CD4-positive, alpha-beta memory T cell (primary cell): ENCODE measurements at regions not wholly inside any gene's neighbourhood (a gene's known extent, or its start where the extent isn't known, plus 50 kb on each side); places are given as distances from the start of the nearest gene placed in this dataset.
"Not testable (repeated sequence)": the region's sequence is repeated elsewhere in the genome, so short reads cannot be mapped to it uniquely, and the experiment has no call there.

Source experiments
- CTCF ChIA-PET: fragments of 350-600 bp; sonication (Branson Sonifier 250); formaldehyde crosslinking; loops from one replicate; lab custom pipeline; 2021; ENCODE audit warnings: inconsistent platforms; ENCODE audit not compliant: partially characterized antibody; lab: Charles Lee
- POLR2A ChIA-PET: fragments of 350-600 bp; sonication (Branson Sonifier 250); formaldehyde crosslinking; loops from one replicate; lab custom pipeline; 2021; ENCODE audit not compliant: partially characterized antibody; lab: Charles Lee
- DNase-seq, 5 donors: peaks; one replicate each; pipeline versions ENCODE4 v3.0.0 to v3.0.0-alpha.2; 2020 to 2022; ENCODE audit warnings: mixed read lengths in 1 of 5
- H3K27ac ChIP-seq: one replicate; pipeline ENCODE4 v1.7.0; 2013; ENCODE audit warnings: low read depth, low read length
- H3K27me3 ChIP-seq: 2 replicates; pipeline ENCODE4 v1.7.0; 2013; ENCODE audit warnings: mild to moderate bottlenecking, low read length, moderate library complexity; ENCODE audit not compliant: insufficient read depth
- H3K36me3 ChIP-seq: 2 replicates; pipeline ENCODE4 v1.7.0; 2013; ENCODE audit warnings: mild to moderate bottlenecking, low read length, moderate library complexity; ENCODE audit not compliant: insufficient read depth
- H3K4me1 ChIP-seq: 2 replicates; pipeline ENCODE4 v1.7.0; 2013; ENCODE audit warnings: mild to moderate bottlenecking, low read length, moderate library complexity; ENCODE audit not compliant: insufficient read depth
- H3K4me3 ChIP-seq, 2 donors: one replicate each; pipeline ENCODE4 v1.7.0; 2013; ENCODE audit warnings: low read length in 2 of 2, mild to moderate bottlenecking in 1 of 2
- H3K9me3 ChIP-seq, 2 donors: one replicate each; pipeline ENCODE4 v1.7.0; 2013; ENCODE audit warnings: low read length in 2 of 2, control low read depth in 1 of 2; ENCODE audit not compliant: control insufficient read depth in 1 of 2
- H3K27ac Mint-ChIP-seq, 7 donors: one replicate each; pipeline ENCODE4 v1.8.0; 2020 to 2021; ENCODE audit warnings: mixed read lengths in 7 of 7, mild to moderate bottlenecking in 6 of 7, inconsistent platforms in 3 of 7, moderate library complexity in 3 of 7
- H3K27me3 Mint-ChIP-seq, 2 donors: one replicate each; pipeline ENCODE4 v1.8.0; 2020 to 2021; ENCODE audit warnings: mixed read lengths in 2 of 2
- H3K36me3 Mint-ChIP-seq, 2 donors: one replicate each; pipeline ENCODE4 v1.8.0; 2020 to 2021; ENCODE audit warnings: mixed read lengths in 2 of 2, inconsistent platforms in 1 of 2, mild to moderate bottlenecking in 1 of 2
- H3K4me1 Mint-ChIP-seq, 4 donors: one replicate each; pipeline ENCODE4 v1.8.0; 2020 to 2021; ENCODE audit warnings: mixed read lengths in 4 of 4, mild to moderate bottlenecking in 1 of 4
- H3K4me3 Mint-ChIP-seq, 8 donors: one replicate each; pipeline ENCODE4 v1.8.0; 2020 to 2021; ENCODE audit warnings: mixed read lengths in 8 of 8, mild to moderate bottlenecking in 7 of 8, moderate library complexity in 6 of 8, inconsistent platforms in 3 of 8
- H3K9me3 Mint-ChIP-seq, 8 donors: one replicate each; pipeline ENCODE4 v1.8.0; 2020 to 2021; ENCODE audit warnings: mixed read lengths in 8 of 8, mild to moderate bottlenecking in 5 of 8, inconsistent platforms in 3 of 8, moderate library complexity in 1 of 8
- intact Hi-C: fragments of 100-400 bp; cut with micrococcal nuclease; formaldehyde crosslinking; loops from one replicate; pipeline ENCODE4 v1.15.1; 2023

DNA sequence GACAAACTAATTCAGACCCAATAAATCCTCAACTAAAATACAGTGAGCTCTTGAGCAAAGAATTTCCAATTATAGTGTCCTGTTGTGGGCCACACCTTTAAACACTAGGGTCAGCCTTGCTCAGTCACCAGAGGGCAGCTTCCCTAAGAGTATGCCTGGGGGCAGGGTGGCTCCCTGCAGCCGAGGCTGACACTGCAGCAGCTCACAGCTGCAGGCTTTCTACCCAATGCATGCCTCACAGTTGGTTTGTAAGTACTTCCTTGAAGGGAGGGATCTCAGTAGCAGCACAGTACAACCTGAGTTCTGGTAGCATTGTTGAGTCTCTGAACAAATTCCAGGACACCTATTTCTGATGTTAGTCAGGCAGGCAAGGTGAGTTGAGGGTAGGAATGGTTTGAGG is 335.6 kb downstream of the TUSC7 start:
- Mint-ChIP-seq H3K36me3 (no peaks in the 10 kb centered on the region), H3K9me3 (peaks cover 0 to 9% (median 4%) of the 10 kb centered on the region in 8 donors), H3K27me3 (no peaks in the 10 kb centered on the region), H3K4me1 (no peaks in the 10 kb centered on the region), H3K27ac (no peak overlapping the region), H3K4me3 (no peak overlapping the region)
- ChIA-PET CTCF (no interaction called here), POLR2A (no interaction called here)
- Histone ChIP-seq H3K9me3 (no peaks in the 10 kb centered on the region), H3K27me3 (no peaks in the 10 kb centered on the region), H3K27ac (no peak overlapping the region), H3K4me1 (no peaks in the 10 kb centered on the region), H3K36me3 (no peaks in the 10 kb centered on the region), H3K4me3 (no peak overlapping the region)
- DNase-seq = no peak
- intact Hi-C loops = no loop called here

DNA sequence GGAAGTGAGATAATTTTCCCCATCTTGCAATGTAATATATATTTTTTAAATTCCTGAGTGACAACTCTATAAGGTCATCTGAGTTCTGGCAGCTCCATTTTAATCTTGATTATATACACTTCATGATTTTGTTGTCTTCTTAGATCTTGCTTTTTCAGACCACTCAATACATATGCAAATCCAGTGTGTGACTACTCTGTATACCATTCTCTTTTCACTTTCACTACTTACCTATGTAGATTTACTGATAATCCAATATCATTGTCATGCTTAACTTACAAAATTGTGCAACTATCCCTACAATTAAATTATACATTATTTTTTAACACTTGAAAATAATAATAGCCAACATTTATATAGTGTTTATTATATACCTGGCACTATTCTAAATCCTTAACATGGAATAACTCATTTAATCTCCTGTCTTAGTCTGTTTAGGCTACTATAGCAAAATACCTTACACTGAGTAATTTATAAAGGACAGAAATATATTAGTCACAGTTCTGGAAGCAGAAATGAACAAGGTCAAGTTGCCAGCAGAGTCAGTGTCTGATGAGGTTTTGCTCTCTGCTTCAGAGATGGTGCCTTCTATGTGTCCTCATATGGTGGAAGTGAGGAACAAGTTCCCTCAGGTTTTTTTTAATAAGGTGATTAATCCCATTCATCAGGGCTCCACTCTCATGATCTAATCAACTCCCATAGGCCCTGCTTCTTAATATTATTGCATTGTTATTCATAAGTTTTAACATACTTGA is 338.5 kb downstream of the TUSC7 start:
- H3K27ac ChIP-seq = no peak overlapping the region
- no peaks in the 10 kb centered on the region for H3K27me3 ChIP-seq
- peaks cover 0 to 9% (median 4%) of the 10 kb centered on the region in 8 donors for H3K9me3 Mint-ChIP-seq
- no peaks in the 10 kb centered on the region for H3K4me1 ChIP-seq
- H3K4me3 ChIP-seq = no peak overlapping the region
- H3K4me3 Mint-ChIP-seq = no peak overlapping the region
- CTCF ChIA-PET = no interaction called here
- no peaks in the 10 kb centered on the region for H3K4me1 Mint-ChIP-seq
- H3K36me3 Mint-ChIP-seq = no peaks in the 10 kb centered on the region
- no peaks in the 10 kb centered on the region for H3K9me3 ChIP-seq
- H3K27ac Mint-ChIP-seq = no peak overlapping the region
- POLR2A ChIA-PET = no interaction called here
- H3K27me3 Mint-ChIP-seq = no peaks in the 10 kb centered on the region
- DNase-seq = no peak
- H3K36me3 ChIP-seq = no peaks in the 10 kb centered on the region
- intact Hi-C loops = no loop called here

DNA sequence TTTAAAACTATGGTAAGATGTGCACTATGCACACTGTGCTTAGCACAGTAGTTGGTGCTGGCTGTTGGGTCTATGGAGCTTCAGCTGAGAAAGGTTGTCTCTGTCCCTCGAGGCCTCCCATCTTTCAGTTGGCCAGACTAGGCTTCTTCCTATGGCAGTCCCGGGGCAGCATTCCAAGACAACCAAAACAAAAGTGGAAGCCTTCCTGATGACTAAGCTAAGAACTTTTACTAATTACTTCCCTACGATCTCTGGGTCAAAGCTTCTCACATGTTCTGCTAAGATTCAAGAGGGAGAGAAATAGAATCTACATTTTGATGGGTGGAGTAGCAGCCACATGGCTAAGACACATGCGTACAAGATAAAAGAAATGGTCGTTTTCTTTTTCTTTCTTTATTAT is 342.8 kb downstream of the TUSC7 start:
- no peaks in the 10 kb centered on the region for H3K36me3 Mint-ChIP-seq
- H3K36me3 ChIP-seq = no peaks in the 10 kb centered on the region
- ChIA-PET CTCF (no interaction called here), POLR2A (no interaction called here)
- no peak for DNase-seq
- no peaks in the 10 kb centered on the region for H3K4me1 Mint-ChIP-seq
- H3K4me3 Mint-ChIP-seq = no peak overlapping the region
- H3K9me3 ChIP-seq = no peaks in the 10 kb centered on the region
- H3K4me3 ChIP-seq = no peak overlapping the region
- H3K27ac Mint-ChIP-seq = no peak overlapping the region
- H3K27me3 Mint-ChIP-seq = no peaks in the 10 kb centered on the region
- H3K4me1 ChIP-seq = no peaks in the 10 kb centered on the region
- no peaks in the 10 kb centered on the region for H3K27me3 ChIP-seq
- H3K9me3 Mint-ChIP-seq = peaks cover 0 to 10% (median 5%) of the 10 kb centered on the region in 8 donors
- H3K27ac ChIP-seq = no peak overlapping the region
- intact Hi-C loops = no loop called here

DNA sequence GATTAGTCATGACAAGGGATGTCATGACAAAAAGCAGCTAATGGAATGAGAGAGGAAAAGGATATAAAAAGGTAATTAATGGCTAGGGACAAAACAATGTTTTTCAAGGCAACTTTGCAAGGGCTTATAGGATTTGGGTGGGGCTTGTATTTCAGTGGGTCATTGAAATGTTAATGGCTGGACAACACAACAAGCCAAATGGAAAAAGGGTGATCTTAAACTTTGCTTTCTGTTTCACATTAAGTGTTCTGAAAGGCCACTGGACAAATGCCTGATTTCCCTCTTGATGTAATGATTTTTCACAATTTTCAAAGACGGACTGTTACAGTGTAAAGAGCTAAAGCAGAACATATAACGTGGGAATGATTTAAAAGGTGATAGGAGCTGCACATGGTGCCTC is 345.0 kb downstream of the TUSC7 start:
- Histone ChIP-seq H3K27me3 (no peaks in the 10 kb centered on the region), H3K36me3 (no peaks in the 10 kb centered on the region), H3K4me3 (no peak overlapping the region), H3K4me1 (no peaks in the 10 kb centered on the region), H3K27ac (no peak overlapping the region), H3K9me3 (no peaks in the 10 kb centered on the region)
- intact Hi-C loops = no loop called here
- Mint-ChIP-seq H3K27me3 (no peaks in the 10 kb centered on the region), H3K27ac (no peak overlapping the region), H3K36me3 (no peaks in the 10 kb centered on the region), H3K9me3 (peaks cover 0 to 10% (median 2%) of the 10 kb centered on the region in 8 donors), H3K4me1 (no peaks in the 10 kb centered on the region), H3K4me3 (no peak overlapping the region)
- CTCF ChIA-PET = no interaction called here
- DNase-seq = no peak
- POLR2A ChIA-PET = no interaction called here

DNA sequence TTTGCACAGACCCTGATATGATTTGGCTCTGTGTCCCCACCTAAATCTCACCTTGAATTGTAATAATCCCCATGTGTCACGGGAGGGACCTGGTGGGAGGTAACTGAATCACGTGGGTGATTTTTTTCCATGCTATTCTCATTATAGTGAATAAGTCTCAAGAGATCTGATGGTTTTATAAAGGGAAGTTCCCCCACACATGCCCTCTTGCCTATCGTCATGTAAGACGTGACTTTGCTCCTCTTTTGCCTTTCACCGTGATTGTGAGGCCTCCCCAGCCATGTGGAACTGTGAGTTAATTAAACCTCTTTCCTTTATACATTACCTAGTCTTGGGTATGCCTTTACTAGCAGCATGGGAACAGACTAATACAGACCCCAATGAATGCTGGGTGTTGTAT is 347.4 kb downstream of the TUSC7 start:
- H3K27ac ChIP-seq, H3K4me3 Mint-ChIP-seq, H3K27me3 ChIP-seq, H3K9me3 Mint-ChIP-seq, intact Hi-C loops, H3K27ac Mint-ChIP-seq, H3K9me3 ChIP-seq, H3K36me3 ChIP-seq, H3K27me3 Mint-ChIP-seq, H3K4me1 ChIP-seq, H3K4me3 ChIP-seq, POLR2A ChIA-PET, H3K36me3 Mint-ChIP-seq, H3K4me1 Mint-ChIP-seq, DNase-seq, CTCF ChIA-PET: not testable (repeated sequence)

- H3K27me3 ChIP-seq = no peaks in the 10 kb centered on the region
- no peak overlapping the region for H3K27ac ChIP-seq
- H3K27ac Mint-ChIP-seq = no peak overlapping the region
- H3K27me3 Mint-ChIP-seq = no peaks in the 10 kb centered on the region
- H3K4me1 ChIP-seq = no peaks in the 10 kb centered on the region
- no peak overlapping the region for H3K4me3 ChIP-seq
- intact Hi-C loops = no loop called here
- H3K36me3 ChIP-seq = no peaks in the 10 kb centered on the region
- no peak overlapping the region for H3K4me3 Mint-ChIP-seq
- ChIA-PET CTCF (no interaction called here), POLR2A (no interaction called here)
- no peaks in the 10 kb centered on the region for H3K4me1 Mint-ChIP-seq
- no peaks in the 10 kb centered on the region for H3K36me3 Mint-ChIP-seq
- H3K9me3 ChIP-seq = no peaks in the 10 kb centered on the region
- no peak for DNase-seq
- peaks cover 0 to 8% (median 0%) of the 10 kb centered on the region in 8 donors for H3K9me3 Mint-ChIP-seq
Measured at GRCh38 chr3:117059067-117059955, 349.7 kb downstream of the TUSC7 start.

DNA sequence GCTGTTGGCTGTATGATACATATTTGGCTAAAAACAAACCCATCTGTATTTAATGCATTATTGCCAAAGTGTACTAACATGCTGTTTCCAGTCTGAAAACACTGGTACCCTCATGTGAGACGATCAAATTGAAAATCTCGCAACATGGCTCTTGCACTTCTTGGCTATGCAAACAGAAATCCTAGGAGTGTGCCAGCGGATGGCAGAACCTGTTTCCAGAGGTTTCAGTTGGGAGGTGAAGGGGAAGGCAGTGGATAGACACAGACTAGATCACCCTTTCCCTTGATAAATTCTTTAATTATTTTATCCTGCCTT is 350.3 kb downstream of the TUSC7 start:
- POLR2A ChIA-PET = no interaction called here
- Mint-ChIP-seq H3K36me3 (no peaks in the 10 kb centered on the region), H3K27me3 (no peaks in the 10 kb centered on the region), H3K4me3 (no peak overlapping the region), H3K27ac (no peak overlapping the region), H3K4me1 (no peaks in the 10 kb centered on the region), H3K9me3 (peaks cover 0 to 8% (median 0%) of the 10 kb centered on the region in 8 donors)
- CTCF ChIA-PET = no interaction called here
- Histone ChIP-seq H3K4me1 (no peaks in the 10 kb centered on the region), H3K9me3 (no peaks in the 10 kb centered on the region), H3K4me3 (no peak overlapping the region), H3K27me3 (no peaks in the 10 kb centered on the region), H3K27ac (no peak overlapping the region), H3K36me3 (no peaks in the 10 kb centered on the region)
- intact Hi-C loops = no loop called here
- no peak for DNase-seq
